Activated naive CD4-positive, alpha-beta T cell (primary cell): ENCODE measurements at regions not wholly inside any gene's neighbourhood (a gene's known extent, or its start where the extent isn't known, plus 50 kb on each side); places are given as distances from the start of the nearest gene placed in this dataset.

Experiments
- DNase-seq, 4 experiments: peaks; one replicate each; lab custom pipeline; 2025; lab: John Stamatoyannopoulos, UW

- no peak for DNase-seq
Measured at GRCh38 chr17:13931800-13932460, 137.4 kb upstream of the COX10 start.

- DNase-seq, result no peak
Measured at GRCh38 chr17:13933441-13934276, 135.6 kb upstream of the COX10 start.

- no peak for DNase-seq
Measured at GRCh38 chr17:13939222-13939621, 130.1 kb upstream of the COX10 start.

GRCh38 chr17:13940858-13941665 lies 128.2 kb upstream of the COX10 start:
- DNase-seq, result no peak

- no peak for DNase-seq
Measured at GRCh38 chr17:13941781-13942180, 127.5 kb upstream of the COX10 start.

GRCh38 chr17:13943909-13944308 lies 125.4 kb upstream of the COX10 start:
- DNase-seq, result no peak

GRCh38 chr17:13947499-13947898 lies 121.8 kb upstream of the COX10 start:
- DNase-seq, result no peak

GRCh38 chr17:13952009-13952750 lies 117.1 kb upstream of the COX10 start:
- DNase-seq, result no peak

- DNase-seq, result no peak
Measured at GRCh38 chr17:13953841-13954240, 115.5 kb upstream of the COX10 start.

- DNase-seq, result no peak
Measured at GRCh38 chr17:13957636-13958035, 111.7 kb upstream of the COX10 start.

- no peak for DNase-seq
Measured at GRCh38 chr17:13958773-13959172, 110.5 kb upstream of the COX10 start.

GRCh38 chr17:13961265-13961664 lies 108.0 kb upstream of the COX10 start:
- DNase-seq, result no peak

- no peak for DNase-seq
Measured at GRCh38 chr17:13962716-13963240, 106.5 kb upstream of the COX10 start.

GRCh38 chr17:13967416-13967815 lies 101.9 kb upstream of the COX10 start:
- DNase-seq, result no peak

GRCh38 chr17:13970531-13970930 lies 98.8 kb upstream of the COX10 start:
- no peak for DNase-seq

- no peak for DNase-seq
Measured at GRCh38 chr17:13973960-13974651, 95.2 kb upstream of the COX10 start.

- no peak for DNase-seq
Measured at GRCh38 chr17:13977837-13978236, 91.5 kb upstream of the COX10 start.

- DNase-seq, result no peak
Measured at GRCh38 chr17:13978478-13978877, 90.8 kb upstream of the COX10 start.

- DNase-seq, result no peak
Measured at GRCh38 chr17:13981881-13982280, 87.4 kb upstream of the COX10 start.

GRCh38 chr17:13984956-13985355 lies 84.3 kb upstream of the COX10 start:
- no peak for DNase-seq

- DNase-seq, result no peak
Measured at GRCh38 chr17:13986855-13987254, 82.4 kb upstream of the COX10 start.
